ENCODE measurements at regions not wholly inside any gene's neighbourhood (a gene's known extent, or its start where the extent isn't known, plus 50 kb on each side); places are given as distances from the start of the nearest gene placed in this dataset.
A peak's percentile ranks its signal among the peaks of the same experiment; 100 is the strongest.

GRCh38 chr12:42696406-42697149, 107.0 kb upstream of the PRICKLE1 start:
- DNase-seq, result no peak

- peak; percentile 1 for DNase-seq
Observed at GRCh38 chr12:42695490-42695995, 106.0 kb upstream of the PRICKLE1 start.

- no peak for DNase-seq
Observed at GRCh38 chr12:42692749-42693148, 103.2 kb upstream of the PRICKLE1 start.

- no peak for DNase-seq
Observed at GRCh38 chr12:42691991-42692557, 102.5 kb upstream of the PRICKLE1 start.

GRCh38 chr12:42690264-42690663, 100.7 kb upstream of the PRICKLE1 start:
- DNase-seq, result no peak

- DNase-seq, result no peak
Observed at GRCh38 chr12:42689699-42690098, 100.2 kb upstream of the PRICKLE1 start.

- no peak for DNase-seq
Observed at GRCh38 chr12:42686514-42687172, 97.1 kb upstream of the PRICKLE1 start.

GRCh38 chr12:42684802-42685071, 95.2 kb upstream of the PRICKLE1 start:
- DNase-seq, result no peak

- no peak for DNase-seq
Observed at GRCh38 chr12:42683933-42684801, 94.6 kb upstream of the PRICKLE1 start.

- no peak for DNase-seq
Observed at GRCh38 chr12:42683266-42683665, 93.7 kb upstream of the PRICKLE1 start.

GRCh38 chr12:42679466-42679865, 89.9 kb upstream of the PRICKLE1 start:
- DNase-seq, result no peak

GRCh38 chr12:42677461-42677860, 87.9 kb upstream of the PRICKLE1 start:
- DNase-seq, result no peak

- no peak for DNase-seq
Observed at GRCh38 chr12:42673535-42673934, 84.0 kb upstream of the PRICKLE1 start.

GRCh38 chr12:42670719-42671118, 81.2 kb upstream of the PRICKLE1 start:
- no peak for DNase-seq

GRCh38 chr12:42669553-42669952, 80.0 kb upstream of the PRICKLE1 start:
- DNase-seq, result no peak

GRCh38 chr12:42666671-42667243, 77.2 kb upstream of the PRICKLE1 start:
- no peak for DNase-seq

- no peak for DNase-seq
Observed at GRCh38 chr12:42663621-42664020, 74.1 kb upstream of the PRICKLE1 start.

GRCh38 chr12:42660968-42661937, 71.7 kb upstream of the PRICKLE1 start:
- no peak for DNase-seq

GRCh38 chr12:42660117-42660516, 70.6 kb upstream of the PRICKLE1 start:
- DNase-seq, result no peak

- no peak for DNase-seq
Observed at GRCh38 chr12:42652048-42652447, 62.5 kb upstream of the PRICKLE1 start.

- DNase-seq, result no peak
Observed at GRCh38 chr12:42648061-42648460, 58.5 kb upstream of the PRICKLE1 start.
